Panc1 (cell line): ENCODE measurements at regions not wholly inside any gene's neighbourhood (a gene's known extent, or its start where the extent isn't known, plus 50 kb on each side); places are given as distances from the start of the nearest gene placed in this dataset.
A peak's percentile ranks its signal among the peaks of the same experiment; 100 is the strongest.

Source experiments
- ATAC-seq: fragments of 200-7000 bp; cut with Tn5 transposase; 2 replicates; pipeline ENCODE4 v1.9.1; 2020; ENCODE audit warnings: mild to moderate bottlenecking, moderate library complexity
- BruUV-seq: library from RNA; stranded (reverse); fragments of 400-500 nt; replicated peaks from 2 replicates; lab custom pipeline; 2021; lab: Mats Ljungman, UMichigan
- CTCF ChIA-PET: fragments of 300-600 bp; sonication (Branson Sonifier 250); formaldehyde crosslinking; loops from one replicate; lab custom pipeline; 2022; ENCODE audit warnings: antibody characterized with exemption; lab: Charles Lee
- POLR2A ChIA-PET: fragments of 300-600 bp; sonication (Branson Sonifier 250); formaldehyde crosslinking; loops from one replicate; lab custom pipeline; 2022; ENCODE audit warnings: antibody characterized with exemption; lab: Charles Lee
- DNase-seq: peaks from one replicate; pipeline ENCODE4 v3.0.0-alpha.2; 2010; ENCODE audit warnings: low read depth, low spot score
- H3K27ac ChIP-seq: 2 replicates; pipeline ENCODE4 v1.5.1; 2011; ENCODE audit warnings: mild to moderate bottlenecking, low read length, inconsistent platforms
- H3K27me3 ChIP-seq: fragments of 200-500 bp; sonication (Bioruptor generic); 2 replicates; pipeline ENCODE4 v1.6.0; 2014; ENCODE audit warnings: low read length, inconsistent platforms; ENCODE audit not compliant: control insufficient read depth, insufficient read depth
- H3K36me3 ChIP-seq: fragments of 200-500 bp; sonication (Bioruptor generic); 2 replicates; pipeline ENCODE4 v1.5.1; 2014; ENCODE audit warnings: inconsistent platforms, mild to moderate bottlenecking, low read length, moderate library complexity; ENCODE audit not compliant: control insufficient read depth, insufficient read depth
- H3K4me1 ChIP-seq: 2 replicates; pipeline ENCODE4 v1.5.1; 2011; ENCODE audit warnings: inconsistent platforms, mild to moderate bottlenecking, low read length, moderate library complexity; ENCODE audit not compliant: control insufficient read depth, insufficient read depth
- H3K4me3 ChIP-seq, 2 experiments: 2 replicates each; pipeline ENCODE4 v1.5.1; 2011 to 2012; ENCODE audit warnings: low read depth in 2 of 2, low read length in 2 of 2, mild to moderate bottlenecking in 2 of 2, inconsistent platforms in 1 of 2, moderate library complexity in 1 of 2
- H3K9me3 ChIP-seq: fragments of 200-500 bp; sonication (Bioruptor generic); 2 replicates; pipeline ENCODE4 v1.5.1; 2014; ENCODE audit warnings: low read depth, mild to moderate bottlenecking, inconsistent platforms, low read length, moderate library complexity; ENCODE audit not compliant: control insufficient read depth, insufficient read depth
- POLR2AphosphoS5 ChIP-seq: IDR thresholded peaks from 2 replicates; pipeline ENCODE4 v1.6.1; 2012; ENCODE audit warnings: mild to moderate bottlenecking, low read depth, low read length, moderate library complexity
- SIN3A ChIP-seq: IDR thresholded peaks from 2 replicates; pipeline ENCODE4 v1.6.1; 2012; ENCODE audit warnings: low read depth, mild to moderate bottlenecking, low read length, moderate library complexity, borderline replicate concordance; ENCODE audit not compliant: insufficient read depth
- TCF7L2 ChIP-seq: IDR thresholded peaks from 2 replicates; pipeline ENCODE4 v1.6.1; 2011; ENCODE audit warnings: mild to moderate bottlenecking, low read depth, low read length, inconsistent platforms
- in situ Hi-C: cut with HindIII; loops from 2 replicates; pipeline ENCODE4 v1.10.0; 2016; ENCODE audit warnings: low sequenced_read_pairs, low pct_unique_long_range_greater_than_20kb
- intact Hi-C: fragments of 100-400 bp; cut with micrococcal nuclease; formaldehyde crosslinking; loops from one replicate; pipeline ENCODE4 v1.10.0; 2022; ENCODE audit not compliant: unreplicated experiment
- TF ChIP-seq, protein P1 (sequence below): fragments of 450-650 bp; IDR thresholded peaks from 2 replicates; pipeline ENCODE4 v1.5.1; 2017; ENCODE audit warnings: mild to moderate bottlenecking
- TF ChIP-seq, protein P2 (sequence below), 2 experiments: IDR thresholded peaks; 2 replicates each; pipeline ENCODE4 v1.6.1; 2011 to 2012; ENCODE audit warnings: low read depth in 2 of 2, control low read depth in 1 of 2, low read length in 1 of 2, mild to moderate bottlenecking in 1 of 2, moderate library complexity in 1 of 2; ENCODE audit not compliant: insufficient read depth in 1 of 2

DNA sequence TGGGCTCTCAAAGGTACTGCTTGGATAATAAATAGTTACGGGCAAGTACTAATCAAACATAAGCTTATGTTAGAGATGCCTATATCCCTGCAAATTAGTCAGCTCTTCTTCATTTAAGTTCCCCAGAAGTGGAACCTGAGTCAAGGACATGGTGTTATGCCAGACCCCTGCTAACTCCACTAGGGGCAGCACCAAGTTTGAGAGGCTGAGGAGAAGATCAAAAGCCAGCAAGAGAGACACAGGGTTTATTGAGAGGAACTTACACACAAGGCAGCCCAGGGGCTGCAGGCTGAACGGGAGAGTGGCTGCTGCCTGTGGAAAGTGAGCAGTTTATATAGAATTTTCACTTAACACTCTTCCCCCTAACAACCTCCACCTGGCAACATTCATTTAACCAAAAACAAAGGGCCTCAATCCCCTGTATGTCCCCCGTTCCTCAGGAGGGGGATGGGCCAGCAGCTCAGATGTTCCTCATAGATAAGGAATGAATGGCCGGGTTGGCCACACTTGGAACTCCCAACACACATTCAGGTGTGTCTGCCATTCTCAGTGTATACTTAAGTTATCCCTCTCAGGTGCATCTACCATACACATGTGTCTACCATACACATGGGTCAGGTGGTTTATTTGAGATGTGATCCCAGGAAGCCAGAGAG, 62.6 kb upstream of the GHITM start:
- TF ChIP-seq POLR2AphosphoS5 = no peak
- TF ChIP-seq SIN3A = no peak
- TF ChIP-seq, protein P1, sequence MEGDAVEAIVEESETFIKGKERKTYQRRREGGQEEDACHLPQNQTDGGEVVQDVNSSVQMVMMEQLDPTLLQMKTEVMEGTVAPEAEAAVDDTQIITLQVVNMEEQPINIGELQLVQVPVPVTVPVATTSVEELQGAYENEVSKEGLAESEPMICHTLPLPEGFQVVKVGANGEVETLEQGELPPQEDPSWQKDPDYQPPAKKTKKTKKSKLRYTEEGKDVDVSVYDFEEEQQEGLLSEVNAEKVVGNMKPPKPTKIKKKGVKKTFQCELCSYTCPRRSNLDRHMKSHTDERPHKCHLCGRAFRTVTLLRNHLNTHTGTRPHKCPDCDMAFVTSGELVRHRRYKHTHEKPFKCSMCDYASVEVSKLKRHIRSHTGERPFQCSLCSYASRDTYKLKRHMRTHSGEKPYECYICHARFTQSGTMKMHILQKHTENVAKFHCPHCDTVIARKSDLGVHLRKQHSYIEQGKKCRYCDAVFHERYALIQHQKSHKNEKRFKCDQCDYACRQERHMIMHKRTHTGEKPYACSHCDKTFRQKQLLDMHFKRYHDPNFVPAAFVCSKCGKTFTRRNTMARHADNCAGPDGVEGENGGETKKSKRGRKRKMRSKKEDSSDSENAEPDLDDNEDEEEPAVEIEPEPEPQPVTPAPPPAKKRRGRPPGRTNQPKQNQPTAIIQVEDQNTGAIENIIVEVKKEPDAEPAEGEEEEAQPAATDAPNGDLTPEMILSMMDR = peak; percentile 36
- TF ChIP-seq, protein P2, sequence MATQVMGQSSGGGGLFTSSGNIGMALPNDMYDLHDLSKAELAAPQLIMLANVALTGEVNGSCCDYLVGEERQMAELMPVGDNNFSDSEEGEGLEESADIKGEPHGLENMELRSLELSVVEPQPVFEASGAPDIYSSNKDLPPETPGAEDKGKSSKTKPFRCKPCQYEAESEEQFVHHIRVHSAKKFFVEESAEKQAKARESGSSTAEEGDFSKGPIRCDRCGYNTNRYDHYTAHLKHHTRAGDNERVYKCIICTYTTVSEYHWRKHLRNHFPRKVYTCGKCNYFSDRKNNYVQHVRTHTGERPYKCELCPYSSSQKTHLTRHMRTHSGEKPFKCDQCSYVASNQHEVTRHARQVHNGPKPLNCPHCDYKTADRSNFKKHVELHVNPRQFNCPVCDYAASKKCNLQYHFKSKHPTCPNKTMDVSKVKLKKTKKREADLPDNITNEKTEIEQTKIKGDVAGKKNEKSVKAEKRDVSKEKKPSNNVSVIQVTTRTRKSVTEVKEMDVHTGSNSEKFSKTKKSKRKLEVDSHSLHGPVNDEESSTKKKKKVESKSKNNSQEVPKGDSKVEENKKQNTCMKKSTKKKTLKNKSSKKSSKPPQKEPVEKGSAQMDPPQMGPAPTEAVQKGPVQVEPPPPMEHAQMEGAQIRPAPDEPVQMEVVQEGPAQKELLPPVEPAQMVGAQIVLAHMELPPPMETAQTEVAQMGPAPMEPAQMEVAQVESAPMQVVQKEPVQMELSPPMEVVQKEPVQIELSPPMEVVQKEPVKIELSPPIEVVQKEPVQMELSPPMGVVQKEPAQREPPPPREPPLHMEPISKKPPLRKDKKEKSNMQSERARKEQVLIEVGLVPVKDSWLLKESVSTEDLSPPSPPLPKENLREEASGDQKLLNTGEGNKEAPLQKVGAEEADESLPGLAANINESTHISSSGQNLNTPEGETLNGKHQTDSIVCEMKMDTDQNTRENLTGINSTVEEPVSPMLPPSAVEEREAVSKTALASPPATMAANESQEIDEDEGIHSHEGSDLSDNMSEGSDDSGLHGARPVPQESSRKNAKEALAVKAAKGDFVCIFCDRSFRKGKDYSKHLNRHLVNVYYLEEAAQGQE (IDR thresholded peaks at IDR 0.05; ENCODE audit: insufficient read depth in 1 of 2, low read depth in 2 of 2, low read length in 1 of 2) = no peak
- TF ChIP-seq TCF7L2 = no peak
- no peaks in the 10 kb centered on the region for H3K9me3 ChIP-seq
- no peak overlapping the region for H3K27ac ChIP-seq
- no peak for DNase-seq
- ChIA-PET CTCF (no interaction called here), POLR2A (no interaction called here)
- no peak for ATAC-seq
- in situ Hi-C loops (no loop called here), intact Hi-C loops (no loop called here)
- no peaks in the 10 kb centered on the region for H3K27me3 ChIP-seq
- no peaks in the 10 kb centered on the region for H3K36me3 ChIP-seq
- H3K4me1 ChIP-seq = no peaks in the 10 kb centered on the region
- H3K4me3 ChIP-seq = no peak overlapping the region
- BruUV-seq = no TSS peak

DNA sequence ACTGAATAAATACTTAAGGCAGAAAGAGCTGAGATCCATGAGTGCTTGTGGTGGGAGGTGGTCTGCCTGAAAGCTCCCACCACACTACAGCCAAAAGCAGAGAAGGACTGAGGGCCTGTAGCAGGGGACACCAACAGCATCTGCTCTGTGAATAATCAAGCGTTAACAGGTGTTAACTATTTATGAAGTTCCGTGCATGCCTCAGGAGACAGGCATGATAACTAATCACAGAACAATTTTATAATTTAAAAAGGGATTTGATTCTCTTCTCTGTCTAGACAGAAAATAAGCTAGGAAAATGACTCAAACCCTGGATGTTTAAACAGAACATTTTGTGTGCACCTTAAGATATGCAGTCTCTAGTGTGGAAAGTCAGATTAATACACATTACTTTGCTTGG, 61.5 kb upstream of the GHITM start:
- Histone ChIP-seq H3K27me3 (no peaks in the 10 kb centered on the region), H3K36me3 (no peaks in the 10 kb centered on the region), H3K4me3 (no peak overlapping the region), H3K4me1 (no peaks in the 10 kb centered on the region), H3K9me3 (no peaks in the 10 kb centered on the region), H3K27ac (no peak overlapping the region)
- ChIA-PET CTCF (interaction anchor here (0.7 kb wide), 1 partner anchor 63 kb away, joined by 6 read pairs; no protein-coding TSS in a partner anchor), POLR2A (no interaction called here)
- DNase-seq (no peak), ATAC-seq (no peak)
- TF ChIP-seq, protein P2 (IDR thresholded peaks at IDR 0.05; ENCODE audit: insufficient read depth in 1 of 2, low read depth in 2 of 2, low read length in 1 of 2) = no peak
- TF ChIP-seq SIN3A (no peak), TCF7L2 (no peak), POLR2AphosphoS5 (no peak)
- TF ChIP-seq, protein P1 = no peak
- BruUV-seq = no TSS peak
- intact Hi-C loops = no loop called here
- in situ Hi-C loops = no loop called here
